NCI-H2171 (cell line): ENCODE measurements at regions not wholly inside any gene's neighbourhood (a gene's known extent, or its start where the extent isn't known, plus 50 kb on each side); places are given as distances from the start of the nearest gene placed in this dataset.

Experiments used
- DNase-seq: peaks from one replicate; lab custom pipeline; 2025; lab: John Stamatoyannopoulos, UW

DNA sequence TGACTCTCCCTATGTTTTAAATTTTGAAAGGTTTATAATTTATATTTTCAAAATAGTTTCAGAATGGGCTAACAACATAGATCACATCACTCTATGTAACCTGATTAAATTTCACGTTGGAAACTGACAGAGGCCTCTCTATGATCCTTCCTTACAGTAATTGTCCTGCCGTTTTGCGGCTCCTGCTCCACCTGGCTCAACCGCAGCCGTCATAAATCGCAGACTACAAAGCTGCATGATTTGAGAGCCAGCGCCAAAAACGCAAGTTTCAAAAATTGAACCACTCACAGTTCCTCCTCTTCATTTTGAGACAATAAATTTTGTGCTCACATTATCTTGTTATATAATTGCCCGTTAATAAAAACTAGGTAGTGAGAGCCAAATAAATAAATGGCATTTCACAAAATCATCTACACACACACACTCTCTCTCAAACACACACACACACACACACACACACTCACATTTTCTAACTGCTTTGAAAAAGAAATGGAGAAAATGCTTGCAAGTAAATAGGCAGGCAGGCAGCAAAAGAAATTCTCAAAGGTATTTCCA is 263.1 kb upstream of the PSMD7 start:
- DNase-seq: no peak

GRCh38 chr16:74031551-74031950 is 265.1 kb upstream of the PSMD7 start:
- no peak for DNase-seq

DNA sequence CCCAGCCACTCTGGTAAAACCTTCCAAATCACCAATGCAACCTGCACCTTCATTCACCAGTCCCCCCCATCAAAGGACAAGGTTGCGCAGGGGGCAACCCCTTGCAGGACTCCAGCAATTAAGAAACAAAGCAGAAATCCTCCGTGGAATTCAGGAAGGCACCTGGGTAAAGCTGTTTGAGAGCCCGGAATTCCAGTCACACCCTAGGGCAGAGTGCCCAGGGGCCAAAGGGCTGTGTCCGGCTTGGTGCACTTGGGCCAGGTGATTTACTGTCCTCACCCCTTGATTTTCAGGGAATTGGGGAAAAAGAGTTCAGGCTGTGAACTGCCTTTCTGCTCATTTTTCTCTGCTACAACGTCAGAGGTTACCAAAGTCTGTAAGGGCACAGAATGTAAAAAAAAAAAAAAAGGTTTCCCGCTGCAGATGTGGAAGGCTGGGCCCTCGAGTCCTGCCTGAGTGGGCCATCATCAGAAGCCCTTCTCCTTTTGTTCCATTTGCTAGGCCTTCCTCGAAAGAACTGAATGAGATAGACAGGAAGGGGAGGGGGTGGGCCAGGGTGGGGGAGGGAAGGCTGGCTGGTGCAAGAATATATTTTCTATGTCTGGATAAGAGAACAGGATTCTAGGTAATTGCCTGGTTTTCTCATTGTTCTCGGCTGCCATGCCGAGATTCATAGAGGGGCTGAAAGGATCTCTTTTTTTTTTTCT is 266.5 kb upstream of the PSMD7 start:
- DNase-seq: no peak

DNA sequence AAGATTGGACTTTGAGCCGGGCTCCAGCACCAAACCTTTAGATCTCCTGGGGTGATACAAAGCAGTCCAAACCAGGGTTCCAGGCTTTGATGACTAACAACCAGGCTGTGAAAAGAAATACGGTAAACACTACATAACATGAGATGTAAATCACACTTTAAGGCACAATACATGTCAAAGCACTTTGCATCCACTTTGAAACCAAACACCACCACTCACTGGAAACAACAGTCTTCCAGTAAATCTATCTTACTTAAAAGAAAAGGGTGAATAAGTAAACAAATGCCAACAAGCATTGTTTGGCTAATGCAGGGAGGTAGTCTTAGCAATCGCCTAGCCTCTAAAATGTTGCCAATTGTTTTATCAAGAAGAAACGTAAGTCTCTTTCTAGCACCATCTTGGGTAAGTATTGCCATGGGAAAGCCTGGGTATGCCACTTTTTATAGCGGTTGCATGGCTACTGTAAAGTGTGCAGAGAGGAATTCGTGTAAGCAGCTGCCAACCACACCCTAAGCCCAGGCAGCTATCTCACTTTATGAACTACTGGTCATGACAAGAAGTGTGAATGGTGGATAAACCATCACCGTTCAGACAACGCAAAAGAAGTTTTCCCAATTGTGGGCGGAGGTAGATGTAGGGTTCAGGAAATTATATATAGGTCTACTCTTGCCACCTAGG is 267.4 kb upstream of the PSMD7 start:
- DNase-seq: no peak

DNA sequence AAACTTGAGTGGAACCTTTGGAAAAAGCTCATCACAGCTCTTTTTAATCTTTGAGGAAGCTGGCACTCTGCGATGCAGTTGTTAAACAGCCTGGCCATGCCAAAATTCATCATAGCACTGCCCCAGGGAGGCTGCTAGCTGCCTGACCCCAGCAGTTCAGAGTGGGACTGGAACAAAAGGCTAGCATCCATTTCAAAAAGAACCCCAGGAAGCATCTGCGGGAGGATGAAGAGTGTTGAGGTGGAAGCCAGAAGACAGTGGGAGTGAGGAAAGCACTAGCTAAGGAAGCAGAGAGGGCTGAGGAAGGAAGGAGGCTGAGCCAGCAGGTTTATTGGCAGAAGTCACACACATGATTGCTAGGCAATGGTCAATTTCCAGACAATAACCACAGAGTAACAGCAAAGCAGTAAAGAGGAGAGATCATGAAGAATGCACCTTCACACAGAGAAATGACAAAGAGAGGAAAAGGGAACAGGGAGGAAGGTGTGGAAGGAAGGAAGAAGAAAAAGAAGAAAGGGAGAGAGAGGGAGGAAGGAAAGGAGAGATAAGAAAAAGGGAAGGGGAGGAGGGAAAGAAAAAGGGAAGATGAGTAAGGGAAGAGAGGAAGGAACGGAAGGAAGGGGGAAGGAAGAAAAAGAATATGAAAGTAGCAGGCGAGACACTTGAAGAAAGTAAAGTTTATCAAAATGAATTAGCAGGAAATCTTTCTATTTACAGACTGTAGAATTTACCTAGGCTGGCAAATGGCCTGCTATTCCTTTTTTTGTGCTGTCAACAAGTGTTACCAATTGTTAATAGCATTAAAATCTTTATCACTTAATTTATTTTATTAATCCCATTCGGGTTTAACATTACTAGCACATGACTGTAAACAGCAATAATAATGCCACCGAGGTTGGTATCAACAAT is 270.0 kb upstream of the PSMD7 start:
- DNase-seq: no peak

DNA sequence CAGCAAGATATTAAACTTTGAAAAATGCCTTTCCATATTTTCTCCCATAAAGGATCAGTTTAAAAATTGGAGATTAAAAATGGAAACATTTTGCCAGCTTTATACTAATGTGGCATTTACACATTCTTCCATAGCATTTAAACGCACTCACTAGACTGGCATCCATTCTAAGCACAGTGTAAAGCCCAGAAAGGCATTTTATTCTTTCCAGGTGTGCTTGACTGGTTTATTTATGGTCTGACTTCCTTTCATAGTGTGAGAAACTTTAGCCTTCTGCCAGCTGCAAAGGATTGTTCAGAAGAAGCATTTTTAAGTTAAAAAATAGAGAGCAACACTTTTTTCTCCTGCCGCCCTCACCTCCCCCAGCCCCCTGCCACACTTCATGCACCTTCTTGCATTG is 271.7 kb upstream of the PSMD7 start:
- no peak for DNase-seq

DNA sequence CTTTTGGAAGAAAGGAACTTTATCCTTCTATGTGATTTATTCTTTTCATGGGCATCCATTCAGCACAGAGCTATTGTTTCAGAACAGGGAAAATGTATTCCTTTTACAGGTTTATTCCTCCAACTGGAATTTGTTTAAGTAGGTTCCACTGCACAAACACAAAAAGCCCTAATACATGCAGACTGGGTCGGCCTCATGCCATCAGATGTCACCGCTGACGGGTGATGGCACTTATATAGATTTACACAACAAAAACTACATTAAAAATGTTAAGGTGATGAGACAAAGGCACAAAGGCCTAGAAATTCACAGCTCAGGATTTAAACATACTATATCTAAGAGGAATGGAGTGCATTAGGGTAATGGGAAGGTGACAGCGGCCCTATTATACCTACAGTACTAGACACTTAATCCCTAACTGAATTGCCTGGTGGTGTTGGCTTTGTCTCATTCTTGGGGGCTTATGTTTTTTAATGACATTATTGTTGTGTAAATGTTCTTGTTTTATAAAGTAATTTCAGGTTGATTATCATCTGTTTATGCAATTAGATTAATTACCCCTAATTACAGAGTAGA is 276.4 kb upstream of the PSMD7 start:
- DNase-seq: no peak

DNA sequence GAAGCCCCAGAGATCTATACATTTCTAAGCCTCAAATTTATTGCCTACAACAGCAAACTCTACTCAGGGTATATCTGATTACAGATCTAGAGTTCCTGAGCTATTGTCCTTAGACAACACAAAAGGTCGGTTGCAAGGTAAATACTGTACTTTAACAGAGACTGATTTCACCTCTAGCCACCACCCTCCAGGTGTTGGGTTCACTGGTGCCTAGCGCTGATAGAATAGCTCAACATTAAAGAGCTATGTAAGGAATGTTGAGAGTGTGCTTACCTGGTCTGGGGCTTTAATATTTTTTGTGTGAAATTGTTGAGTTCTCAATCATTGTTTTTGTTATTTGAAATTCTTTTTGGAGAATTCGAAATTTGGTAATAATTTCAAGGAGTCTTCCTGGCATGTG is 277.0 kb upstream of the PSMD7 start:
- no peak for DNase-seq

- no peak for DNase-seq
These were observed 280.7 kb upstream of the PSMD7 start for GRCh38 chr16:74015953-74016352.

DNA sequence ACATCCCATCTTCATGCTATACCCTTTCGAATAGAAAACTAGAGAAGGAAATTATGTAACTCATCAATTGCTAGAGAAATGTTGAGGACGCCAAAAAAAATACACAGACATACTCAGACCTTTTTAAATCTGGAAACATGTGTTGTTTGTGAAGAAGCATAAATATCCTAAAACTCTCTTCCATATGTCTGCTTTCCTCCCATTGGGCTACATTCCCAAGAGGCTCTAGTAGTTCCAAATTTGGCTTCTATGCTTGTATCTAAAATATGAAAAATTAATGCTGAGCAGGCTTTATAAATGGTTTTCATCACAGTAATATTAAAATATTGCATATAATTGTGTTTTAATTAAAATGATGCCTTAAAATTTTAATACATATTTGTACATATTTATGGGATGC is 297.9 kb upstream of the PSMD7 start:
- DNase-seq: no peak

DNA sequence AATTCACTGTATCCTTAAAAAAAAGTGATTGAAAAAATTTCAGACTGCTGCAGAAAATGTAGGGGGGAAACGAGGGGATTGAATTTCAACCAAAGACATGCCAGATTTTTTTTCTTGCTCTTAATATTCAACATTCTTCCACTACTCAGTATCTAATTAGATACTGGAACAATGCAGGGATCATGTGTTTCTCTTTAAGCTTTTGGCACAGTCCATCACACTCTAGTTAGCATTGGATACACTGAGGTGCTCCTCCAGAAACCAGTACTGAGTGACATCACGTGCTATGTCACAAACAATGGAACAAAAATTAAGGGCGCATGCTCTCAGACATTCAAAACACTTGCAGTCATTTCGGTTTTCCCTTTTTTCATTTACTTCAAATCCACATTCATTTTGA is 298.6 kb upstream of the PSMD7 start:
- DNase-seq: no peak

- DNase-seq: no peak
These were observed 299.3 kb upstream of the PSMD7 start for GRCh38 chr16:73997340-73997711.

GRCh38 chr16:73996624-73997339 is 299.8 kb upstream of the PSMD7 start:
- no peak for DNase-seq

- DNase-seq: no peak
These were observed 302.7 kb upstream of the PSMD7 start for GRCh38 chr16:73993878-73994277.

DNA sequence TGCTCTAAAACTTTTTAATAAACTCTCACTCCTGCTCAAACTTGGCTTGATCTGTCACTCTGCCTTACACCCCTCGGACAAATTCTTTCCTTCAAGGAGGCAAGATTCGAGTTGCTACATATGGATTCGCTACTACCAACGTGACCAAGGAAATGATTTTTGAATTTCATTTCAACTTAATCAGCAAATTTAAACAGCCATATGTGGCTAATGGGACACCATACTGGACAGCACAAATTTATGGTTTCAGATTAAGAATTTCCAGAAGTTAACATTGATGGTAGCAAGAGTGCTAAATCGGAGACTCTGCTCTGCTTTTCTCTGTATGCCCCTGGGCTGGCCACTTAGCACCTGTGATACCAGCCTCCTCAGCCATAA is 318.2 kb upstream of the PSMD7 start:
- DNase-seq: no peak

DNA sequence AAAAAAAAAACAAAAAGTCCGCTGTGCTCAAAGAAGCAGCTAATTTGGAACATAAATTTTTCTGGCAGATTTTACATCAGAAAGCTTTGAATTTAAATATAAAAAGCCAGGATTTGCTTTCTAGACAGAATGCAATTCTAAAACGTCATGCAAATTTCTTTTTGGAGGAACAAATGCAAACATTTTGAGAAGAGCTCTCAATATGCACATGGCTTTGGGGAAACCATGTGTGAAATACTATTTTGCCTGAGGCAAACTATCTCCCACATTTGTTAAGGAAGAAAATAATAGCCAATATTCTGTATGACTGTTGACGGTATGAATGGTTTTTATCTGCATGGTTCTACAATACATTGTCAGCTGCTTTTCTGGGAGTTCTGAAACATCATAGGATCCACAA is 320.0 kb upstream of the PSMD7 start:
- DNase-seq: no peak

GRCh38 chr16:73973174-73973573 is 323.4 kb upstream of the PSMD7 start:
- no peak for DNase-seq

DNA sequence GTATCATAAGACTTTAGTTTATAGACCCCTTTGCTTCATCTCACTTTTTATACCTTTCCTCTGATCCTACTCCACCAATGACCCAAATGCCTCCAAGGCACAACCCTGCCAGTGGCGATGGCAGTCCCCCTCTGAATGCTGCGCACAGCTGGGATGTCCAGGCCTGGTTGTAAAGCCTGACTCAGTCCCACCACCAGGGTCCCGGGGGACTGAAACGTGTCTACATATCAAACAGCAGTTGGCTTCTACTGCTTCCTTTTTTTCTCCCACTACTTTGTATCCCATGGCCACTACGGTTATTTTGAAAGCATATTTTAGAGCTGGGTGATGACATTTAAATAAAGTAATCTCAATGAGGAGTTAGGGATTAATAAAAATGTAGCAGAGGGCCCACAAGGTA is 329.8 kb upstream of the PSMD7 start:
- DNase-seq: no peak

DNA sequence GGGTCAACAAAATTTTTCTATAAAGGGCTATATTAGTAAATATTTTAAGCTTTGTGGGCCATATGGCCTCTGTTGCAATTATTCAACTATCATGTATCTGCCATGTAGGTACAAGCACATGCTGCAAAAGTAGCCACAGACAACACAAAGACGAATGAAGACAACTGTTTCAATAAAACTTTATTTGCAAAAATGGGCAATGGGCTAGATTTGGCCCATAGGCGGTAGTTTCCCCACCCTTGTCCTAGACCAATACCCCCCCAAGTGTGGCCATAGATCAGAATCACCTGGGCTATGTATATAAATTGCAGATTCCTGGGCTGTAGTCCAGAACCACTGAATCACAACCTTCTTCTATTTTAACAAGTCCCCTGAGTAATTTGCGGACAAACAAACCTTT is 331.0 kb upstream of the PSMD7 start:
- no peak for DNase-seq

DNA sequence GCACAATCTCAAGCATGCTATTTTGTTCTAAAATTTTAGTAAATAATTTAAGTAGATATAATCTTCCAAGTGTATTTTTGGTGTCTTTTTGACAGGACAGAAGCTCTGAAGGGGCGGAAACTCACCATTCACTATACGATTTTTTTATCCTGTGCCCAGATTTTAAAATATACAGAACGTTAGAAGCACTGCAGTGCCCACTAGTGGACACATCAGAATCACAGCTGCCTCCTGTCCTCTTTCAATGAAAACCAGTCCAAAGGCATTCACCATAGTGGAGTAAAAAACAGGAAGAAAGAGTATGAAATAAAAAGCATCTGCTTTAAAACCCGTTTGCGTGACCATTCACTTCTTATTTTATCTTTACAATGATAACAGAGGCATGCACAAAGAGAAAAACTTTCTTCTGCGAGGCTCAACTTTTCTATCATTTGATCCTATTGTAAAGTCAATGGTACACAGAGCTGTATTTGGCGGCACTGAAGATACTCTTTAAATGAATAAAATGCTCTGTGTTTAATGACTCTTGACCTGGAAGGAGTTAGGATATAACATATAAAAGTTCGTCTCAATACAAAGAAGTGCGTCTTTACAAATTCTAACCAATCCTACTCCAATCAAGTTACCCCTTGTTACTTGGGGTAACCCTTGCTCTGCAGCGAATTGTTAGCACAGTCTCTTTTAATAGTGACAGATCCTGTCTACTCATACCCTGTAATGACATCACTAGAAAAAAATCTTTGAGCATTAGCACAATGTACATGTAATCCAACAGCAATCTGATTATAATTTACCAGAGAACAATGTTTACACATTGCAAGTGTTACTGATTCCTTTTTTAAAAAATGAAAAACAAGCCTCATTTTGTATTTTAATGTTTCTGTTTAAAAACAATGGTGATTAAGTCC is 339.8 kb upstream of the PSMD7 start:
- DNase-seq: peak; percentile 2

- no peak for DNase-seq
These were observed 340.9 kb upstream of the PSMD7 start for GRCh38 chr16:73955702-73956101.
